H1 (cell line): ENCODE measurements at regions not wholly inside any gene's neighbourhood (a gene's known extent, or its start where the extent isn't known, plus 50 kb on each side); places are given as distances from the start of the nearest gene placed in this dataset.
A peak's percentile ranks its signal among the peaks of the same experiment; 100 is the strongest.

Experiments
- CTCF ChIA-PET: fragments of 300-600 bp; sonication (Branson Sonifier 250); formaldehyde crosslinking; loops from one replicate; lab custom pipeline; 2021; ENCODE audit not compliant: partially characterized antibody; lab: Charles Lee
- POLR2A ChIA-PET: fragments of 300-600 bp; sonication (Branson Sonifier 250); formaldehyde crosslinking; loops from one replicate; lab custom pipeline; 2021; ENCODE audit warnings: inconsistent platforms; ENCODE audit not compliant: partially characterized antibody; lab: Charles Lee
- DNase-seq, 2 experiments: peaks; one replicate each; pipeline versions ENCODE4 v3.0.0 to v3.0.0-alpha.2; 2010 to 2022; ENCODE audit warnings: low spot score in 2 of 2, low read depth in 1 of 2, mixed read lengths in 1 of 2
- FAIRE-seq: peaks from 2 replicates; lab custom pipeline; 2011; peaks lifted over from hg19 to GRCh38; lab: Jason Lieb, UNC
- H2AFZ ChIP-seq: 2 replicates; pipeline ENCODE4 v1.8.1; 2012; ENCODE audit warnings: low read length, inconsistent platforms
- H2AK5ac ChIP-seq: 2 replicates; pipeline ENCODE4 v1.6.1; 2013; ENCODE audit warnings: low read depth, low read length
- H2BK120ac ChIP-seq: replicated peaks from 2 replicates; pipeline ENCODE3; 2013; ENCODE audit warnings: low read depth, low read length, inconsistent platforms
- H2BK12ac ChIP-seq: 2 replicates; pipeline ENCODE4 v1.6.1; 2013; ENCODE audit warnings: low read depth, low read length
- H2BK15ac ChIP-seq: 2 replicates; pipeline ENCODE4 v1.6.1; 2013; ENCODE audit warnings: low read length
- H2BK20ac ChIP-seq: 2 replicates; pipeline ENCODE4 v1.6.1; 2013; ENCODE audit warnings: low read length
- H2BK5ac ChIP-seq: 2 replicates; pipeline ENCODE4 v1.6.1; 2013; ENCODE audit warnings: low read depth, low read length
- H3K14ac ChIP-seq: 2 replicates; pipeline ENCODE4 v1.6.1; 2013; ENCODE audit warnings: inconsistent platforms; ENCODE audit not compliant: insufficient read length
- H3K18ac ChIP-seq: 2 replicates; pipeline ENCODE4 v1.6.1; 2013; ENCODE audit warnings: low read length; ENCODE audit errors: extremely low read depth
- H3K23ac ChIP-seq: 2 replicates; pipeline ENCODE4 v1.6.1; 2013; ENCODE audit warnings: inconsistent platforms; ENCODE audit not compliant: insufficient read length
- H3K23me2 ChIP-seq: 2 replicates; pipeline ENCODE4 v1.6.1; 2013; ENCODE audit warnings: low read depth, low read length
- H3K27ac ChIP-seq: 2 replicates; pipeline ENCODE4 v1.6.1; 2011; ENCODE audit warnings: low read depth, low read length, inconsistent platforms
- H3K27me3 ChIP-seq, 4 experiments: replicated peaks in 1 of 4; 1 replicate in 1 of 4; 2 replicates in 3 of 4; pipeline versions ENCODE4 v1.6.1 to v1.8.1; 2011 to 2013; ENCODE audit warnings: low read length in 3 of 4, mild to moderate bottlenecking in 3 of 4, inconsistent platforms in 2 of 4, mixed read lengths in 2 of 4, moderate library complexity in 1 of 4; ENCODE audit not compliant: control insufficient read depth in 3 of 4, insufficient read depth in 3 of 4; ENCODE audit errors: extremely low read depth in 1 of 4
- H3K36me3 ChIP-seq, 4 experiments: 2 replicates each; pipeline versions ENCODE4 v1.6.1 to v1.8.1; 2011 to 2013; ENCODE audit warnings: mild to moderate bottlenecking in 4 of 4, low read length in 3 of 4, moderate library complexity in 2 of 4, control low read depth in 1 of 4, inconsistent platforms in 1 of 4; ENCODE audit not compliant: insufficient read depth in 4 of 4, control insufficient read depth in 2 of 4
- H3K4ac ChIP-seq: replicated peaks from 2 replicates; pipeline ENCODE3; 2013; ENCODE audit warnings: low read length, low read depth, mixed read lengths, inconsistent platforms; ENCODE audit not compliant: insufficient read length
- H3K4me1 ChIP-seq, 4 experiments: replicated peaks in 1 of 4; 1 replicate in 1 of 4; 2 replicates in 3 of 4; pipeline versions ENCODE4 v1.6.1 to v1.8.1; 2011 to 2013; ENCODE audit warnings: low read length in 3 of 4, inconsistent platforms in 2 of 4, mixed read lengths in 1 of 4; ENCODE audit not compliant: insufficient read depth in 4 of 4, control insufficient read depth in 3 of 4
- H3K4me2 ChIP-seq, 2 experiments: 2 replicates each; pipeline versions ENCODE4 v1.6.1 to v1.8.1; 2011 to 2013; ENCODE audit warnings: low read depth in 2 of 2, low read length in 2 of 2, control low read depth in 1 of 2, inconsistent platforms in 1 of 2, mild to moderate bottlenecking in 1 of 2; ENCODE audit not compliant: insufficient read depth in 1 of 2
- H3K4me3 ChIP-seq, 4 experiments: fragments of 200-600, 300-600 bp in 1 of 4; sonication (generic), shearing (Covaris generic), sonication (Bioruptor Twin) in 1 of 4; 2 replicates each; pipeline versions ENCODE4 v1.5.1 to v1.8.1; 2011 to 2016; ENCODE audit warnings: low read length in 4 of 4, low read depth in 3 of 4, control low read depth in 2 of 4, inconsistent platforms in 2 of 4, mild to moderate bottlenecking in 2 of 4, mixed read lengths in 1 of 4, moderate library complexity in 1 of 4; ENCODE audit not compliant: insufficient read depth in 2 of 4; ENCODE audit errors: extremely low read depth in 1 of 4
- H3K56ac ChIP-seq: replicated peaks from 2 replicates; pipeline ENCODE3; 2013; ENCODE audit warnings: low read depth, mild to moderate bottlenecking, mixed read lengths, low read length, inconsistent platforms; ENCODE audit not compliant: insufficient read length
- H3K79me1 ChIP-seq: 2 replicates; pipeline ENCODE4 v1.6.1; 2013; ENCODE audit warnings: low read depth, low read length, control low read depth
- H3K79me2 ChIP-seq, 2 experiments: 2 replicates each; pipeline versions ENCODE4 v1.6.1 to v1.8.1; 2012 to 2013; ENCODE audit warnings: low read length in 2 of 2, mild to moderate bottlenecking in 2 of 2, inconsistent platforms in 1 of 2; ENCODE audit not compliant: insufficient read depth in 2 of 2, control insufficient read depth in 1 of 2
- H3K9ac ChIP-seq, 4 experiments: replicated peaks in 1 of 4; 1 replicate in 1 of 4; 2 replicates in 3 of 4; pipeline versions ENCODE4 v1.6.1 to v1.8.1; 2011 to 2013; ENCODE audit warnings: low read depth in 3 of 4, low read length in 3 of 4, control low read depth in 2 of 4, mild to moderate bottlenecking in 2 of 4, moderate library complexity in 2 of 4, inconsistent platforms in 1 of 4; ENCODE audit errors: extremely low read depth in 1 of 4
- H3K9me3 ChIP-seq, 2 experiments: 2 replicates each; pipeline versions ENCODE4 v1.6.1 to v1.8.1; 2012 to 2013; ENCODE audit warnings: mild to moderate bottlenecking in 2 of 2, moderate library complexity in 2 of 2, control low read depth in 1 of 2, inconsistent platforms in 1 of 2, low read depth in 1 of 2, low read length in 1 of 2, mixed read lengths in 1 of 2; ENCODE audit not compliant: insufficient read depth in 2 of 2
- H4K20me1 ChIP-seq, 2 experiments: replicated peaks in 1 of 2; 2 replicates each; pipeline versions ENCODE3 to v1.8.1; 2011 to 2013; ENCODE audit warnings: inconsistent platforms in 2 of 2, low read length in 2 of 2, mild to moderate bottlenecking in 1 of 2; ENCODE audit not compliant: insufficient read depth in 2 of 2, control insufficient read depth in 1 of 2
- H4K5ac ChIP-seq: 2 replicates; pipeline ENCODE4 v1.6.1; 2013; ENCODE audit warnings: low read length, low read depth, mixed read lengths, inconsistent platforms; ENCODE audit not compliant: insufficient read length
- H4K8ac ChIP-seq: 2 replicates; pipeline ENCODE4 v1.8.0; 2013; ENCODE audit warnings: mild to moderate bottlenecking, moderate library complexity, low read length, inconsistent platforms; ENCODE audit not compliant: insufficient read depth; ENCODE audit errors: extremely low read depth
- H4K91ac ChIP-seq: replicated peaks from 2 replicates; pipeline ENCODE3; 2013; ENCODE audit warnings: low read length, mixed read lengths, inconsistent platforms; ENCODE audit not compliant: insufficient read length
- ASH2L ChIP-seq: fragments of 200-600, 300-600 bp; sonication (generic); IDR thresholded peaks from one replicate; pipeline ENCODE4 v1.7.1; 2017; ENCODE audit warnings: low read length
- ATF2 ChIP-seq: IDR thresholded peaks from 2 replicates; pipeline ENCODE4 v1.6.1; 2012; ENCODE audit warnings: low read length, inconsistent platforms
- BACH1 ChIP-seq: IDR thresholded peaks from 2 replicates; pipeline ENCODE4 v1.6.1; 2012; ENCODE audit warnings: low read length, improper control_type of control experiment
- CREB1 ChIP-seq: IDR thresholded peaks from 2 replicates; pipeline ENCODE4 v1.6.1; 2012; ENCODE audit warnings: inconsistent platforms
- CTCF ChIP-seq, 3 experiments: IDR thresholded peaks; 1 replicate in 2 of 3; 2 replicates in 1 of 3; pipeline versions ENCODE4 v1.5.1 to v1.6.1; 2011; ENCODE audit warnings: low read length in 3 of 3, mild to moderate bottlenecking in 3 of 3, inconsistent platforms in 2 of 3, low read depth in 1 of 3, moderate library complexity in 1 of 3; ENCODE audit not compliant: insufficient read depth in 1 of 3; ENCODE audit errors: control extremely low read depth in 1 of 3
- MAFK ChIP-seq: IDR thresholded peaks from 2 replicates; pipeline ENCODE4 v1.6.1; 2012; ENCODE audit warnings: low read depth, mild to moderate bottlenecking, improper control_type of control experiment, low read length
- POU5F1 ChIP-seq: IDR thresholded peaks from 2 replicates; pipeline ENCODE4 v1.6.1; 2011; ENCODE audit warnings: low read depth, mild to moderate bottlenecking, low read length, moderate library complexity
- RXRA ChIP-seq: IDR thresholded peaks from 2 replicates; pipeline ENCODE4 v1.6.1; 2011; ENCODE audit warnings: low read depth, mild to moderate bottlenecking, low read length, moderate library complexity; ENCODE audit not compliant: insufficient read depth
- SP2 ChIP-seq: IDR thresholded peaks from 2 replicates; pipeline ENCODE4 v1.6.1; 2012; ENCODE audit warnings: mild to moderate bottlenecking, low read length, inconsistent platforms
- TCF12 ChIP-seq: IDR thresholded peaks from 2 replicates; pipeline ENCODE4 v1.6.1; 2011; ENCODE audit warnings: low read depth, mild to moderate bottlenecking, low read length
- WGBS, 2 experiments: shearing (Covaris generic) in 1 of 2; methylation state at CpG; one replicate each; pipeline versions ENCODE4 v1.1.6 to v1.1.7; 2013 to 2015; ENCODE audit warnings: low lambda C conversion rate in 2 of 2, mixed read lengths in 2 of 2, inconsistent platforms in 1 of 2, low coverage in 1 of 2, missing lambda C conversion rate in 1 of 2; ENCODE audit not compliant: insufficient replicate concordance in 2 of 2, insufficient coverage in 1 of 2, insufficient read length in 1 of 2; ENCODE audit errors: extremely low coverage in 1 of 2, missing lambda C conversion rate in 1 of 2; 5-methylcytosine and 5-hydroxymethylcytosine counted together

GRCh38 chr16:51388516-51388951 lies 237.5 kb upstream of the SALL1 start:
- H3K23ac ChIP-seq = no peak overlapping the region
- H3K4ac ChIP-seq = no peak overlapping the region
- H4K91ac ChIP-seq = peak overlapping the region; percentile 75
- ChIA-PET POLR2A (interaction anchor here (0.7 to 1.8 kb wide), 3 partner anchors 9 to 236 kb away, joined by 3 to 4 read pairs (median 3); no protein-coding TSS in a partner anchor), CTCF (interaction anchor here (0.7 kb wide), 1 partner anchor 12 kb away, joined by 3 read pairs; no protein-coding TSS in a partner anchor)
- H3K23me2 ChIP-seq = no peaks in the 10 kb centered on the region
- H3K56ac ChIP-seq = no peak overlapping the region
- no peak overlapping the region for H4K8ac ChIP-seq
- no peak overlapping the region for H3K27ac ChIP-seq
- H3K9ac ChIP-seq = no peak overlapping the region
- peak overlapping the region; percentile 62 for H2BK20ac ChIP-seq
- DNase-seq (no peak), FAIRE-seq (no peak)
- peak overlapping the region; percentile 20; the same call in 1 of the 2 replicates for H2BK5ac ChIP-seq
- 73% methylated on average over 6 of the region's 6 CpGs; no CpG with 5 or more reads in 1 of the 2 experiments for WGBS, 2 experiments
- H2BK12ac ChIP-seq = 0 out of 2 replicates have a peak overlapping the region, but pooled peaks have one; percentile 40
- H2AK5ac ChIP-seq = no peak overlapping the region
- peaks cover 5% of the 10 kb centered on the region in 2 experiments; a peak in 2 of 4 replicates for H3K9me3 ChIP-seq
- H3K36me3 ChIP-seq = no peaks in the 10 kb centered on the region
- no peaks in the 10 kb centered on the region for H3K79me2 ChIP-seq
- no peaks in the 10 kb centered on the region for H4K20me1 ChIP-seq
- H2AFZ ChIP-seq = no peak overlapping the region
- no peak overlapping the region for H2BK15ac ChIP-seq
- no peaks in the 10 kb centered on the region for H3K79me1 ChIP-seq
- H3K4me3 ChIP-seq = no peak overlapping the region
- no peaks in the 10 kb centered on the region for H3K27me3 ChIP-seq
- H3K18ac ChIP-seq = no peak overlapping the region
- no peak overlapping the region for H2BK120ac ChIP-seq
- H3K14ac ChIP-seq = no peak overlapping the region
- peak overlapping the region; percentile 16 for H4K5ac ChIP-seq
- no peak overlapping the region for H3K4me2 ChIP-seq
- peaks cover 2 to 28% (median 22%) of the 10 kb centered on the region in 4 experiments; a peak in 5 of 7 replicates for H3K4me1 ChIP-seq
- TF ChIP-seq TCF12 = no peak
- no peak for TF ChIP-seq CREB1
- TF ChIP-seq ATF2 = no peak
- no peak for TF ChIP-seq BACH1
- TF ChIP-seq POU5F1 = no peak
- no peak for TF ChIP-seq CTCF (IDR thresholded peaks at IDR 0.05; ENCODE audit: control extremely low read depth in 1 of 3, insufficient read depth in 1 of 3, low read depth in 1 of 3, low read length in 3 of 3)
- TF ChIP-seq MAFK = no peak
- TF ChIP-seq ASH2L = no peak
- no peak for TF ChIP-seq RXRA
- TF ChIP-seq SP2 = no peak
